ENCODE measurements at regions not wholly inside any gene's neighbourhood (a gene's known extent, or its start where the extent isn't known, plus 50 kb on each side); places are given as distances from the start of the nearest gene placed in this dataset.

- no peak for TF ChIP-seq CTCF (IDR thresholded peaks at IDR 0.05; ENCODE audit: low read depth, low read length)
- no peak for DNase-seq (ENCODE audit: low read depth in 1 of 2, low spot score in 1 of 2)
- no peak overlapping the region for H3K4me3 ChIP-seq
- H3K36me3 ChIP-seq = no peaks in the 10 kb centered on the region
- no peaks in the 10 kb centered on the region for H3K9me3 ChIP-seq (ENCODE audit: low read depth)
- no peaks in the 10 kb centered on the region for H3K4me1 ChIP-seq (ENCODE audit: low read depth)
- H3K27ac ChIP-seq = no peak overlapping the region
- H3K27me3 ChIP-seq = no peaks in the 10 kb centered on the region
Measured at GRCh38 chr11:39462506-39462905, 1996.9 kb downstream of the LRRC4C start.

GRCh38 chr11:39461066-39461465, 1998.4 kb downstream of the LRRC4C start:
- Histone ChIP-seq H3K4me1 (ENCODE audit: low read depth) (no peaks in the 10 kb centered on the region), H3K4me3 (no peak overlapping the region), H3K27ac (no peak overlapping the region), H3K27me3 (no peaks in the 10 kb centered on the region), H3K9me3 (ENCODE audit: low read depth) (no peaks in the 10 kb centered on the region), H3K36me3 (no peaks in the 10 kb centered on the region)
- no peak for DNase-seq (ENCODE audit: low read depth in 1 of 2, low spot score in 1 of 2)
- TF ChIP-seq CTCF (IDR thresholded peaks at IDR 0.05; ENCODE audit: low read depth, low read length) = no peak

- no peak for DNase-seq (ENCODE audit: low read depth in 1 of 2, low spot score in 1 of 2)
- Histone ChIP-seq H3K27me3 (no peaks in the 10 kb centered on the region), H3K4me3 (no peak overlapping the region), H3K9me3 (ENCODE audit: low read depth) (no peaks in the 10 kb centered on the region), H3K36me3 (no peaks in the 10 kb centered on the region), H3K4me1 (ENCODE audit: low read depth) (no peaks in the 10 kb centered on the region), H3K27ac (no peak overlapping the region)
- TF ChIP-seq CTCF (IDR thresholded peaks at IDR 0.05; ENCODE audit: low read depth, low read length) = no peak
Measured at GRCh38 chr11:39459606-39460005, 1999.8 kb downstream of the LRRC4C start.

GRCh38 chr11:39458481-39458880, 2001.0 kb downstream of the LRRC4C start:
- DNase-seq (ENCODE audit: low read depth in 1 of 2, low spot score in 1 of 2) = no peak
- Histone ChIP-seq H3K4me3 (no peak overlapping the region), H3K27me3 (no peaks in the 10 kb centered on the region), H3K4me1 (ENCODE audit: low read depth) (no peaks in the 10 kb centered on the region), H3K9me3 (ENCODE audit: low read depth) (no peaks in the 10 kb centered on the region), H3K27ac (no peak overlapping the region), H3K36me3 (no peaks in the 10 kb centered on the region)
- TF ChIP-seq CTCF (IDR thresholded peaks at IDR 0.05; ENCODE audit: low read depth, low read length) = no peak

GRCh38 chr11:39443424-39444022, 2015.9 kb downstream of the LRRC4C start:
- DNase-seq (ENCODE audit: low read depth in 1 of 2, low spot score in 1 of 2) = no peak
- Histone ChIP-seq H3K4me3 (no peak overlapping the region), H3K9me3 (ENCODE audit: low read depth) (no peaks in the 10 kb centered on the region), H3K4me1 (ENCODE audit: low read depth) (no peaks in the 10 kb centered on the region), H3K36me3 (no peaks in the 10 kb centered on the region), H3K27me3 (no peaks in the 10 kb centered on the region), H3K27ac (no peak overlapping the region)
- no peak for TF ChIP-seq CTCF (IDR thresholded peaks at IDR 0.05; ENCODE audit: low read depth, low read length)

GRCh38 chr11:39442177-39442576, 2017.3 kb downstream of the LRRC4C start:
- no peak for DNase-seq (ENCODE audit: low read depth in 1 of 2, low spot score in 1 of 2)
- H3K36me3 ChIP-seq = no peaks in the 10 kb centered on the region
- no peaks in the 10 kb centered on the region for H3K27me3 ChIP-seq
- H3K9me3 ChIP-seq (ENCODE audit: low read depth) = no peaks in the 10 kb centered on the region
- H3K4me3 ChIP-seq = no peak overlapping the region
- TF ChIP-seq CTCF (IDR thresholded peaks at IDR 0.05; ENCODE audit: low read depth, low read length) = no peak
- H3K27ac ChIP-seq = no peak overlapping the region
- no peaks in the 10 kb centered on the region for H3K4me1 ChIP-seq (ENCODE audit: low read depth)
